D721Med (cell line): ENCODE measurements at regions not wholly inside any gene's neighbourhood (a gene's known extent, or its start where the extent isn't known, plus 50 kb on each side); places are given as distances from the start of the nearest gene placed in this dataset.
"Not testable (repeated sequence)": the region's sequence is repeated elsewhere in the genome, so short reads cannot be mapped to it uniquely, and the experiment has no call there.

ENCODE experiments used
- DNase-seq: peaks from one replicate; pipeline ENCODE4 v3.0.0; 2011; ENCODE audit warnings: low spot score; ENCODE audit not compliant: insufficient read length
- FAIRE-seq: peaks from 2 replicates; lab custom pipeline; 2011; peaks lifted over from hg19 to GRCh38; lab: Jason Lieb, UNC
- CTCF ChIP-seq: IDR thresholded peaks from 2 replicates; pipeline ENCODE4 v1.5.1; 2012; ENCODE audit warnings: mild to moderate bottlenecking, control low read depth; ENCODE audit not compliant: insufficient read depth; ENCODE audit errors: missing control alignments

- DNase-seq (no peak), FAIRE-seq (no peak)
- no peak for TF ChIP-seq CTCF
These were observed 80.2 kb upstream of the C15orf39 start for GRCh38 chr15:75121491-75121890.

GRCh38 chr15:75123395-75123794 lies 78.3 kb upstream of the C15orf39 start:
- FAIRE-seq, result no peak
- TF ChIP-seq CTCF, result no peak
- no peak for DNase-seq

GRCh38 chr15:75124278-75124677 lies 77.4 kb upstream of the C15orf39 start:
- DNase-seq, result not testable (repeated sequence)

GRCh38 chr15:75125935-75126334 lies 75.7 kb upstream of the C15orf39 start:
- FAIRE-seq (no peak), DNase-seq (no peak)
- TF ChIP-seq CTCF, result no peak

More at GRCh38 chr15:75124278-75124677, 77.4 kb upstream of the C15orf39 start:
- FAIRE-seq, result not testable (repeated sequence)

- TF ChIP-seq CTCF, result no peak
- no peak for DNase-seq
- FAIRE-seq, result no peak
These were observed 74.7 kb upstream of the C15orf39 start for GRCh38 chr15:75126864-75127580.

- no peak for TF ChIP-seq CTCF
- FAIRE-seq (no peak), DNase-seq (no peak)
These were observed 71.9 kb upstream of the C15orf39 start for GRCh38 chr15:75129788-75130187.

- TF ChIP-seq CTCF, result no peak
- DNase-seq, result no peak
- no peak for FAIRE-seq
These were observed 70.4 kb upstream of the C15orf39 start for GRCh38 chr15:75131269-75131643.
